ENCODE measurements at regions not wholly inside any gene's neighbourhood (a gene's known extent, or its start where the extent isn't known, plus 50 kb on each side); places are given as distances from the start of the nearest gene placed in this dataset.

DNA sequence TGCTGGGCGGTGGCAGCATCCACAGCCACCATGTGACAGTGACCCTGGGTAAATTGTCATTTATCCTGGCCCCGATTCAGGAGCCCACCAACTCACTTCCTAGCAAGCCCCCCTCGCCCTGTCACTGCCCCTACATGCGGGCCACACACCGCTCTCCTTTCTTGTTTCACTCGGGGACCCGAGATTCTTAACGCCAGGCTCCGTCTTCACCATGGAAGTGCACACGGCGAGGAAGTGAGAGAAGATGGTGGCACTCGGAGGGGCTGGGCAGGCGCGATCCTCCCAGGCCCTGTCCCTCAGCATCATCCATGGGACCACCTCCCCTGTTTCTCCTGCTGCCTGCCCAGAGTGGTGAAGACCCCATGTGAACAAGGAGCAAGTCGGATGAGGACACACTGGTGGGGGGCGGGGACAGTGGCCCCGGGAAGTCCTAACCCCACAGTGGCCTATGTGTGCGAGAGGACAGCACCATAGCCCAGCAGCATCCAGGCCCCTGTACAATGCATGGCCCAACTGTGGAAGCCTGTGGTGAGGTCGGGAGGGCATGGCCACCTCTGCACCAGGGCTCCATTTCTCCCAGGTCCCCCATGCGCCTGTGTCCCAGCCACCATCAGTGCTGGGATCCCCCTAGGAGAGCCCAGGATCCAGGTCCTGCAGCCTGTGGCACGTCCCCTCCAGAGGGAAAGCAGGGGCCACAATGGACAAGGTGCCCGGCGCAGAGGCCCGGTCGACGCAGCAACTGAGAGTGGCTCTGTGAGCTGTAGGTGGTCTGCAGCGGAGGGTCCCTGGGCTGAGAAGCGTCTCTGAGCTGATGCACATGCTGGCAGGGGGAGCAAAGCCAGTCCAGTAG is 262.8 kb downstream of the BRD1 start:
- no peak for DNase-seq

DNA sequence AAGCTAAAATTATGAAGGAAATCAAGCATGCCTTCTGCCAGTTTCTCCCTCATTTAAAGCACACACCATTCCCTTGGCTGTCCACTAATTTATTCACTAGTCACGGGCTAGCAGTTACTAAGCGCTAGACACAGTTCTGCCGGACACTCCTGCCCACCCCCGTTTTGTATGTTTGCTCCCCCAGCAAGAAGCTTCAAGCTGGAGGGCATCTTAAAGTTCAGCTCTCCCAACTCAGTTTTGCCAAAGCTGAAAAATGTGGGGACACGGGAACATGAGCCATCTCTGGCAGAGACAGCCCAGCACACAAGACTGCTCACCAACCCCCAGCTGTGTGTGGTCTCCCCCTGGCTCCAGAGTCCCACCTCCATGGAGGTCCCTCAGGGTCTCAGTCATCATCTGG is 263.6 kb downstream of the BRD1 start:
- DNase-seq = no peak

DNA sequence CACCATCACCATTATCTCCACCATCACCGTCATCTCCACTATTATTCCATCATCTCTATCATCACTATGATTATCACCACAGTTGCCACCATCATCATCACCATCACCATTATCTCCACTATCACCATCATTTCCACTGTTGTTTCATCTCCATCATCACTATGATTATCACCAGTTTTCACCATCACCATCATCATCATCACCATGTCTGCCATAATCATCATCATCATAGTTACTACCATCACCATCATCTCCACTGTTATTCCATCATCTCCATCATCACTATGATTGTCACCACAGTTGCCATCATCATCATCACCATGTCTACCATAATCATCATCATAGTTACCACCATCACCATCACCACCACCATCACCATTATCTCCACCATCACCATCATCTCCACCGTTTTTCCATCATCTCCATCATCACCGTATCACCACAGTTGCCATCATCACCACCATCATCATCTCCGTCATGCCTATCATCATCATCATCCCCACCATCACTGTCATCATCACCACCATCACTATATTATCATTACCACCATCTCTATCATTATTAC is 264.9 kb downstream of the BRD1 start:
- DNase-seq = no peak

DNA sequence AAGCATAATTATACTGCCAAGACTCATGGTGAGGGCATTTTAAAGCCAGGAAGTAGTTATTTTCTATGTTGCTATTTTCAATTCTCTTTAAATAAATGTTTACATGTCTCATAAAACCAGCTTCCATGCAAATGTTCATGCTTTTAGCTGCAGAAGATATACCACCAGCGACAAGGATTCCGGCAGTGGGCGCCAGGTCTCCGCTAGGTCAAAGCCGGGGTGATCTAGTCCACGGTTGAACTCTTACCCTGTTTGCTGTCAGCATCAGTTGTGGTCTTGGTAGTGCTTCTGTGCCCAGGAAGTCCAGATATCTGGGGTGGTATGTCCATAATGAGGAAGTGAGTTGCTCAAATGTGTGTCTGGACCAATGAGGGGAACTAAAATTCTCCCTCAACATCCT is 265.7 kb downstream of the BRD1 start:
- DNase-seq = no peak

DNA sequence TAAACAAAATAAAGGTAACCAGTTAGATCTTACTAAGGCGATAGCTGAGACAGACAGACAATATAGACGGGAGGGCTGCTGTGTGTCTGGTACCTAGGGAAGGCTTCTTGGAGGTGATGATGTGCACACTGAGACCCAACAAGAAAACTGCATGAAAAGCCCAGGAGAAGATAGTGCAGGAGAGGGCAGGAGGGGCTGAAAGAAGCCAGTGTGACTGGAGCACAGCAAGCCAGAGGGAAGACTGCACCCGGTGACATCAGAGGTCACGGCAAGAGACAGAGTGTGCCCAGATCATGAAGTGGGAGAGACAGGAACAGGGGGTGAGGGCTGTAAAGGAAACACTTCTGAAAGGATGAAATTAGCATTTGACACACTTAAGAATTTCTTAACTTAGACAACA is 266.3 kb downstream of the BRD1 start:
- no peak for DNase-seq

DNA sequence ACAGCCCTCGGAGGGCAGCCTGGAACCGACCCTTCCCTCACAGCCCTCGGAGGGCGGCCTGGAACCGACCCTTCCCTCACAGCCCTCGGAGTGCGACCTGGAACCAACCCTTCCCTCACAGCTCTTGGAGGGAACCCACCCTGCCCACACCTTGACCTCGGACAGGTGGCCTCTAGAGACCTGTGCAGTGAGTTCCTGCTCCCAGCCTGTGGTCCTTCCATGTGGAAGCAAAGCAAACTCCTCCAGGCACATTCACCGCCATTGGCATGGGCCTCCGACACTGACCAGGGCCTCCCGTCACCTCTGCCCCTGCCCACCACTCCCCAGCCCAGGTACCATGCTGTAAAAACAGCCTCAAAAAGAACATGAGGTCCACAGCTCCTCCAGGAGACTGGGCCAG is 272.1 kb downstream of the BRD1 start:
- DNase-seq = no peak

DNA sequence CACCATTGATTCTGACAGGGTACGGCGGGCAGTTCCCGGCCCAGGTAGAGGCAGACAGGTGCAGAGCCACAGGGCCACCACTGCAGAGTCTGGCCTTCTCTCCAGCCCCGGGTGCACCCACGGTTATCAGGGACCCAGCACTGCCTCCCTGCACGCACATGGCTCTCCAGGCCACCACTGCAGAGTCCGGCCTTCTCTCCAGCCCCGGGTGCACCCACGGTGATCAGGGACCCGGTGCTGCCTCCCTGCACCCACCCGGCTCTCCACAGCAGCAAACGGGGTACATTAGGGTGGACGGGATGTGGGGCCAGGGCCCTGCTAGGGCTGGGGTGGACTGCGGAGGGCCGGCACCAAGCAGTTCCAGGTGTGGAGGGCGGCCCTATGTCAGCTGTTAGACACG is 272.9 kb downstream of the BRD1 start:
- no peak for DNase-seq

DNA sequence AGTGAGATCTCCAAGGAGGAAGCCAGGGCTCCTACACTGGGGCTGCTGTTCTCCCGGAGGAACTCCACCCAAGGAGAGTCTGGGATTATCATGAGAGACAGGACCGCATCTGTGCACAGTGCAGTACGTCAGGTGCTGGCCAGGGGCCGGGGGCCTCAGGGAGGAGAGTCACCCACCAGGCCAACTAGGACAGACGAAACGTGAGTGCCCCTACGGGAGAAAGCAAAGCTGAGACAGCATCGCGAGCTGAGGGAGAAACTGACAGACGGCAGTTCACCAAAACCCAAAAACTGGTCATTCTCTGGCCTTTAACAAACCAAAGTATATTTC is 273.4 kb downstream of the BRD1 start:
- DNase-seq = no peak

DNA sequence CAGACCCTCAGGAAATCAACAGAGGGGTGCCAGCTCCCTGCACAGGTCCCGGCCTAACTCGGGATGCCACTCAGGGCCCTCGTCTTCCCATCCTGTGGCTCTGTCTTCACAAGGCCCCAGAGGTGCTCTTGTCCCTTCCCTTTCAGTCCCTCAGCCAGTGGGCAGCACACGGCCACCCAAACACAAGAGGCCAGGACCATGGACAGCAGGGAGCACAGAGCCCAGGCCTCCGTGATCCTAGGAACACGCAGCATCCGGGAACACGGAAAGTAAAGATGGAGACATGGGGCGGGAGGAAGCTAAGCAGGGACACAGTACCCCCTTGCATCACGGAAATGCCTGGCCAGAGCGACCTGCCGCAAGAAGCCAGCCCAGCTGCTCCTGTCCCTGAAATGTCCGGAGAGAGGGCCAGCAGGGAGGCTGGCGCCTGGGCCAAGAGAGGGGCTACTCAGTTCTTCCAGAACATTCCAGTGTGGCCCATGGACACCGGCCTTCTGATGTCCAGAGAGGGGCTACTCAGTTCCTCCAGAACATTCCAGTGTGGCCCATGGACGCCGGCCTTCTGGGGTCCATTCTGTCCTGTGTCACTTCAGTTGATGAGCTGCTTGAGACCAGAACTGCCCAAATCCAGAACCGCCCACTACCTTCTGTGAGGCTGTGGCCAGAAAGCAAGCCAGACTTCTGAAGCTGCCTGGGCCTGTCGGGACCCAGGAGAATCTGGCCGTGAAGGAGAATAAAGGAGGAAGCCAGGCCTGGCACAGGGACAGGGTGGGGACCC is 274.0 kb downstream of the BRD1 start:
- DNase-seq = no peak

DNA sequence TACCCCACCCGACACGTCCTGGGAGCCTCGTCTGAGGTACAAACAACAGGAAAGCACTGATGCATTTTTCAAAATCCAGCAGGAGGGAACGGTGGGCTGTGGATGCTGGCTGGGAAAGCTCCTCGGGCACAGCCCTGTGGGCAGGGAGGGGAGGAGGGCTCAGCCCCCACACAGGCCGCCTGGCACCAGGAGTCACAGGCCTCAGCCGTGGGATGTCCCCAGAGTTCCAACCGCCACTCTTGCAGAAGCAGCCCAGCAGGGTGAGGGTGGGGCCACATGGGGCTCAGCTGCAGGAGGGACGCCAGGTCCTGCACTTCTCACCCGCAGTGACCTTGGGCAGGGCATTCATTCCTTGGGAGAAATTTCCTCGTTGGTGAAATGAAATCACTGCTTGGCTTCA is 274.6 kb downstream of the BRD1 start:
- DNase-seq = no peak

DNA sequence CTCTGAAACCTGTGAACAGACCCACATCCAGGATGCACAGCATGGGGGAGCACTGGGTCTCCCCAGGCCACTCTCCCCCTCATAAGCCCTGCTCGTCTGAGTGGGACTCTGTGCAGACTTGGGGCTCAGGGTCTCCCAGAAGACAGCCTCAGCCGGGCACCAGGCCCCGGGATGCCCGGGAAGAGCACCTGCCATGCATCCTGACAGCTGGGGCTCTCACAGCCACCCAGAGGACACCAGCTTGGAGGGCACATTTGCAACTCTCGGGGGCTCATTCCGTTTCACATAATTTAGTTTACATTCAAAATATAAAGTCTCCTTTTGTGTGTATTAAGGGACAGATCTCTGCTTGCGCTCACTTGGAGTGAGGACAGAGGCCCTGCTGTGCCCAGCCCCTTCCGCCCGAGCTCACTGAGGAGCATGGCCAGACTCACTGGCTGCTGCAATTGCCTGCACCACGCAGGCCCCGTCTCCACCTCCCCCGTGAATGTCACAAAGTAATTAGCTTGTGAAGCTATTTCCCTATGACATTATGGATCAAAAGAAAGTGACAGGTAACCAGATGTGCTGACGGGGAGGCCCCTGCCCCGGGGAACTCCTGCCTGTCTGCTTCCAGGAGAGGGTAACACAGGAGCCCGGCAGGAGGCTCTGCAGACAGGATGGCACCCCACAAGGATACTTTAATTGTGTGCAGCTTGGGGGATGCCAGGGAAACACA is 275.6 kb downstream of the BRD1 start:
- DNase-seq = no peak

DNA sequence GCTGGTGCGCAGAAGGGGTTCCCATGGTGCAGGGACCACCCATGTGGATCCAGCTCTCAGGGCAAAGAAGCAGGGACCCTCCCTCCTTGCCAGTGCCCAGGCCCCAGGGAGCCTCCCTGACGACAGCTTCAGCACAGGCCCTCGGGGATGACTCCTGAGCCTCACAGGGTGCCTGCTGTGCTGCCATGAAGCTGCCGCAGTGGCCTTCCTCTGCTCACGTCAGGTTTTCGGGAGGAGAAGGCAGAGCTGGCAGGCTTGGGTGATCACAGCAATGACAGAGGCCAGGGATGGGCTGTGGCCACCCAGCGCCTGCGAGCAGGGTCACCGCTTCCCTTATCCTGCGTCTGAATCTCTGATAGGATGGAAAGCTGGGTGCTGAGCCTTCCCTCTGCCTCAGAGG is 276.2 kb downstream of the BRD1 start:
- no peak for DNase-seq

DNA sequence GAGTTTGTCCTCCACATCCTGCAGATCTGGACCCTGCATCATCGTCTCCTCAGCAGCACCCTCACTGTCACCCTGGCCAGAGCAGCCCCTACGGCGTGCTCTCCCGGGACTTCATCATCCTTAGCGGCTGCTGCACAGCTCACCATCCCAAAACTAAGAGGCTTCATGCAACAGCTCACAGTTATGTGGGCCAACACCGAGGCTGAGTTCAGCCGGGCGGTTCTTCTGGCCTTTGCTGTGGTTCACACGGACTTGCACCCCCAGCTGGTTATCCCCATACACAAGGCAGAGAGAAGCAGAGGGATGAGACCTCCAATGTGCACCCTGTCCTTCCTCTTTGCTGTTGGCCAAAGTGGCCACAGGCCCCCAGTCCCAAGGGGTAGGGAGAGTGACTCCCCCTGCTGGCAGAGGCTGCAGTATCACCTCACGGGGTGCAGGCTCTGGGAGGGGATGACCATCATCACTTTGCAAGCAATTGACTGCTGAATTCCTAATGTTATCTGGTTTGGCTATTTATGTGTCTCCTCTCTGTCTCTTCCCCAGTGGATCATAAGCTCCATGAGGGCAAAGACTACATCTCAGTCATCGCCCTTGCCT is 276.8 kb downstream of the BRD1 start:
- no peak for DNase-seq

DNA sequence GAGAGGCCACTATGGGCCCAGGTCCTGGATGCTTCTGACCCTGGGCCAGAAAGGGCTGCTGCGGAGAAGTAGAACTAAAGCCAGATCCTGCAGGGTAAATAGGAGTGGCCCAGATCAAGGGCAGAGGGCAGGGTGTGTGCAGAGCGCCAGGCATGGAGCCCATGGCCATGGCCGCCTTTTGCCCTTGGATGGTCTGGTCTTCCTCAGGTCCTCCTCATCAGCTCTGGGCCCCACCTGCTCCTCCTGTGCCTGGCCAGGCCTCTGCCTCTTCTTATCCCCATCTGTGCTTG is 277.6 kb downstream of the BRD1 start:
- DNase-seq = no peak

DNA sequence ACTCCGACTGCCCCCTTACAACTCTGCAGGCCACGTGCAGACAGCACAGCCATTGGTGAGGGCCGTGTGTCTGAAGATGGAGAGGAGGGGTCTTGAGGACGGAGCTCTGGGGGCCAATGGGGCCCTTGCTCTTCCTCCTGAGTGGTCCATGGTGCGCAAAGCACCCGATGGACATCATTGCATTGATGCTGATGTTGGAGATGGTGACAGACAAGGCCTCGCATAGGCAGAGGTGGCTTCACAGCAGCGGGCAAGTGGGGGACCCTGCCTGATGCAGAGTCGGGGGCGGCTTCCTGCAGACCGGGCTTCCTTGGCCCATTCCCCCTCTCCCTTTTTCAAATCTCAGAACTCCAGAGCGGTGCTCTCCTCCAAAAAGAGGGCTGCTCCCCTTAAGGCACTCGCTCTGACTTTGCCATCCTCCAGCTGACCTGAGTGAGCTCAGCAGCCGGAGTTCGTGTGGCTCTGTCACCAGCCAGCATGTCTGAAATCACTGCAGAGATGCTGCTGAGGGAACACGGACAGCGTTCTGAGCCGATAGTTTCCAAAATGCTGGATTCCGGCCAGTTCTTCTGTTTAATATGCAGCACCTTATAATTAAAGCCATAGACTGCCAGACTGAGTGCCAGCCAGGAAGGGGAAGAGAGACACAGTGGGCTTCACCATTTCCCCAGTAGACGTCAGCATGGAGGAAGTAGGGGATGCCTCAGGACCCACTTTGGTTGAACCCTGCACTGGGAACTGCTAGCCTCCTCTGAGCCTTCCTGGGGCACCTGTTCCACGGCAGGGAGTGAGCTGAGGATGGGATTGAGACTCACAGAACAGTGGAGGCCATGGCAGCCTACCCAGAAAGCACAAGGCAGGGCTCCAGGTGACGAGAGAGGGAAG is 278.2 kb downstream of the BRD1 start:
- DNase-seq = no peak

DNA sequence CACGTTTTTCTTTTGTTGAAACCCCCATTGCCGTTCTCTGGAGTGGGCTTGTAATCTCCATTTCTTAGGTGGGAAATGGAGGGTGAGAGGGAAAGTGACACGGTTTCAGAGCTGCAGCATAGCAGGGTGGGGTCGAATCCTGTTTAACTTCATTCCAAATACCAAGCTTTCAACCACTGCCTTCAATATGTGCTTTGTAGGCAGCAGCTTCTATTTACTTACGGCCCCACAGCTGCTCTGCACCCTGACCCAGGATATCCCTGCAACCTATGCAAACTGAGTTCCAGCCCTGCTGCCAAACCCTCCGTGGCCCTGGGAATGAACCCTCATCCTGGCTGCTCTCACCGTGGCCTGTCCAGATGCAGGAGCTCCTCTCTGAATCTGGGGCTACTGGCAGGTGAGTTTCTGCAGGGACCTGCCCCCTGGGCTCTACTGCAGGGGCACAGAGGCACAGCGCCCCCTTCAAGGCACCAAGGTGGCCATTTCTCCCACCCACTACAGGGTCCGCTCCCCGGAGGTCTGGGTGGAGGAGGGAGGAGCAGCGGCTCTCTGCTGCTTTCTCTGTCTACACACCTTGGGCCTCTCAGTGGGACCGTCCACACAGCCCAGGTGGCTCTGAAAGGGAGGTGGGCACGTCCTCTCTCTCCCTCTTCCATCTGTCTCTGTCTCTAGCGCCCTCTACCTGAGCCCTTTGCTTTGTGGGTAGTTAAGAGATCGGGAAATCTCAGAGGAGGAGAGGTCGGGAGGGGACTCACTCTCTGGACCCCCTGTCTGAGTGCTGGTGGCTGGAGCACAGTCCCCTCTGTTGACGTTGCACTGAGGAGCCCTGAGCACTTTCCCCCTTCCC is 279.1 kb downstream of the BRD1 start:
- no peak for DNase-seq

DNA sequence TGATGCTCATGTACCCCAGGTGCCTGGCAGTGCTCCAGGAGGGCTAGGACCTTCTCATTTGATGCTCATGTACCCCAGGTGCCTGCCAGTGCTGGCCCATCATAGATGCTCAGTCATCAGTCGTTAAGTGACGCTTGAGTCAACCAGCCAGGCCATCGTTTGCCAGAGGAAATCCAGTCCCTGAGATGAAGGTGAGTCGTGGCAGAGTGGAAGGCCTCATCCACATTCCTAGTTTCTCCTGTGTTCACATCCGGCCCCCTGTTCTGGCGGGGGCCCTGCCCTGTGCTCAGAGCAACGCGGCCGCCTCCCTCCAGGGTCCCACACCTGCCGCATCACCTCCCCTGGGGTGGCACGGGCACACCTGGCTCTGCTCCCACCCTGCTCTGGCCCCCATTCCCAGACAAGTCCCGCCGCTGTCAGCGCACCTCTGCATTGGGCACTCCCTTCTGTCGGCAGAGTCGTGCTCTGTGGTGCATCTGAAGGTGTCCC is 279.9 kb downstream of the BRD1 start:
- no peak for DNase-seq

DNA sequence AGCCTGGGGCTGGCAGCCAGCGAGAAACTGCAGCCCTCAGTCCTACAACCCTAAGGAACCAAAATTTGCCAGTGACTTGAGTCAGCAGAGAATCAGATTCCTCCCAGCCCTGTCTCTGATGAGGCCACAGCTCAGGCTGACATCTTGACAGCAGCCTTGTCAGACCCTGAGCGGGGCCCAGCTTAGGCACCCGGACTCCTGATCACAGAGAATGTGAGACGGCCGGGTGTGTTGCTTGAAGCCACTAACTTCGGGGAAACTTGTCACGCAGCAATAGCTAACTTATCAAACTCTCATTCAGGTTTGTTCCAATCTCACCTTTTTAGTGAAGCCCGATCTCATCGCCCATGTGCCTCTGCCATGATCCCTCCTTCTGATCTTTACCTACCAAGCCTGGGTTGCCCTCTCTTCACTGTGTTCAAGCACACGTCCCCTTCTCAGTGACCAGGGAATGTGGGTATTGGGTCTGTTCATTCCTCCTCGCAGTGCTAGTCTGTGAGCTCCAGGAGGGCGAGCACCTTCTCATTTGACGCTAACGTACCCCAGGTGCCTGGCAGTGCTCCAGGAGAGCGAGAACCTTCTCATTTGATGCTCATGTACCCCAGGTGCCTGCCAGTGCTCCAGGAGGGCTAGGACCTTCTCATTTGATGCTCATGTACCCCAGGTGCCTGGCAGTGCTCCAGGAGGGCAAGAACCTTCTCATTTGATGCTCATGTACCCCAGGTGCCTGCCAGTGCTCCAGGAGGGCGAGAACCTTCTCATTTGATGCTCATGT is 280.7 kb downstream of the BRD1 start:
- no peak for DNase-seq

DNA sequence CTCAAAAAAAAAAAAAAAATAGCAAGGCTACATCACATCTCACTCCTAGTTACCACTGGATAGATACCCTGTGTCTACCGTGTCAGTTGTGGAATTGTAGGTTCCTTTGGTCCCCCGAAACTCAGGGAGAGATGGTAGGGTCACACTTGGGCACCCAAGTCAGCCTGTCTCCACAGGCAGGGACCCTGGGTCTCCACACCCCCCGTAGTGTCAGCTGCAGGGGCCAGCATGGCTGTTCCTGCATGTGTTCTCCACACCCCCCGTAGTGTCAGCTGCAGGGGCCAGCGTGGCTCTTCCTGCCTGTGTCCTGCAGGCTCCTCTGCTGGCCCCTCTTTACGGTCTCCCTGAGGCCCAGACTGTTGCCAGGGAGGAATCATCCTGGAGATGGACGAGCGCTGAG is 282.1 kb downstream of the BRD1 start:
- DNase-seq = no peak

DNA sequence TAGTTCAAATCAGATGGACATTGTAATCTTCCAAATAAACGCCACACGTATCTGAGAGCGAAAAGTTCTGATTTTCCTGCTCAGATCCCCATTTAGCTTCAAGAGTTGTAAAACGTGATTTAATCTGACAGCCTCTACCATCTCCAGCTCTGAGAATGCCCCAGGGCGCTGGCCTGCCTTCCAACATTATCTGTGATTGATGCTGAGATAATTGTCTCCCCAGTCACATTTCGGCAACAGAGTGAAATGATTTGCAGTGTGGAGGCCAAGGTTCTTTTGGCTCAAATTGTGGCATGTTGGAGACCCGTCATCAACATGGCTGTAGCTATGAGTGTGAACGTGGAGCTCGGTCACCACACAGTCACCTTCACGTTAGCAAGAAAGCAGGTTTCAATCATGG is 283.4 kb downstream of the BRD1 start:
- no peak for DNase-seq

Measured in NCI-H187 (cell line).